ENCODE measurements at regions not wholly inside any gene's neighbourhood (a gene's known extent, or its start where the extent isn't known, plus 50 kb on each side); places are given as distances from the start of the nearest gene placed in this dataset.
"Not testable (repeated sequence)": the region's sequence is repeated elsewhere in the genome, so short reads cannot be mapped to it uniquely, and the experiment has no call there.

DNA sequence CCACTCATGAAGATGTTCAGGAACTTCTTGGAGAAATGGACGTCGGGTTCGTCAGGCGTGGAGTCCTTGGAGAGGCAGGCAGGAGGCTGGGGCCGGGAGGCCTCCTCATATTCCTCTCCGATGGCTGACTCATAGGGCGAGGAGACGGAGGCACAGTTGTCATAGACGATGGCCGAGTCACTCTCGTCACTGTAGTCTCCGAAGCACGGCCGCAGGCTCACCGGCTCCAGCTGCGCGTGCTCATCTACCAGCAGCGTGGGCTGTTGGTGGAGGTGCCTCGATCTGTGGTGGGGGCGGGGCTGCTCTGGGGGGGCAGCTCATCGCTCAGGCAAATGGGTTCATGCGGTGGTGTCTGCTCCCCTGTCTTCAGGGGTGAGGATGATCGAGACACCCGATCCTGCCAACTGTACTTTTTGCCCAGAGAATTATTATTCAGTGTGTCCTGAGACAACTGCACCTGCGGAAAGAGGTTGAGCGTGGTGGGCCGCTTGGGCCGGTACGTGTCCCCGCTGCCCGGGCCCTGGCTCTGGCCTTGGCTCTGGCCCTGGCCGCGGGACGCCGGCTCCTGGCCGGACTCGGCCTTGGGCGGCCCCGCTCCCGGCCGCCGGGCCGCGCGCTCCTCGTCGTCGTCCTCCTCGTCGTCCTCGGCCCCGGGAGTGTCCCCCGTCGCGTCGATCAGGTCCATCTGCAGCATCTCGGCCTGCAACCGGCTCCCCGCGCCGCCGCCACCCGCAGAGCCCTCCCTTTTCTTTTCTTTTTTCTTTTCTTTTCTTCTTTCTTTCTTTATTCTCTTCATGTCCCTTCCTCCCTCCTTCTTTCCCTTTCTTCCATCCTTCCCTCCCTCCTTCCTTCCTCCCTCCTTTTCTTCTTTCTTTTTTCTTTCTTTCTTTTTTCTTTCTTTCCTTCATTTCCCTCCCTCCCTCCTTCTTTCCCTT is 111.4 kb upstream of the PLEKHM1 start:
- H3K4me1 ChIP-seq; intact Hi-C loops (cut with DNase I); H3K36me3 ChIP-seq (ENCODE audit: insufficient read depth in 1 of 2, low read depth in 1 of 2); H3K27me3 ChIP-seq (ENCODE audit: insufficient read depth in 3 of 3, low read length in 2 of 3); H3K27ac ChIP-seq; H3K9me3 ChIP-seq; H3K4me3 ChIP-seq; DNase-seq: not testable (repeated sequence)
- ATAC-seq, result peak in 3 of 4 donors; percentile 51 to 53 (median 52)
- WGBS, 3 donors, result 76 to 89% (median 79%) methylated on average over 13 to 16 of the region's 63 CpGs

DNA sequence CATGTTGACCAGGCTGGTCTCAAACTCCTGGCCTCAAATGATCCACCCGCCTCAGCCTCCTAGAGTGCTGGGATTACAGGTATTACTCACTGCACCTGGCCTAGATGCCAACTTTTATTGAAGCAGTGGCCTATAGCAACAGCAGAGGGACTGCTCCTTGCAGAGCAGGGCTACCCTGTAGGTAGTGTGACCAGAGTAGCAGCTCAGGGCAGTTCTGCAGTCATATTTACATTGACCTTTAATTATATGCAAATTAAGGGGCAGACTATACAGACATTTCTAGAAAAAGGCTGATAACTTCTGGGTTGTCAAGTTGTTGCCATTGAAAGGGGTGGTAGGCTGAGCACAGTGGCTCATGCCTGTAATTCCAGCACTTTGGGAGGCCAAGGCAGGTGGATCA is 115.2 kb upstream of the PLEKHM1 start:
- H3K4me1 ChIP-seq; DNase-seq; H3K36me3 ChIP-seq (ENCODE audit: insufficient read depth in 1 of 2, low read depth in 1 of 2); H3K27ac ChIP-seq; ATAC-seq; H3K4me3 ChIP-seq; H3K9me3 ChIP-seq; H3K27me3 ChIP-seq (ENCODE audit: insufficient read depth in 3 of 3, low read length in 2 of 3); intact Hi-C loops (cut with DNase I): not testable (repeated sequence)
- 100% methylated on average over 1 of the region's 1 CpG; no CpG with 5 or more reads in 1 of the 3 donors for WGBS, 3 donors

DNA sequence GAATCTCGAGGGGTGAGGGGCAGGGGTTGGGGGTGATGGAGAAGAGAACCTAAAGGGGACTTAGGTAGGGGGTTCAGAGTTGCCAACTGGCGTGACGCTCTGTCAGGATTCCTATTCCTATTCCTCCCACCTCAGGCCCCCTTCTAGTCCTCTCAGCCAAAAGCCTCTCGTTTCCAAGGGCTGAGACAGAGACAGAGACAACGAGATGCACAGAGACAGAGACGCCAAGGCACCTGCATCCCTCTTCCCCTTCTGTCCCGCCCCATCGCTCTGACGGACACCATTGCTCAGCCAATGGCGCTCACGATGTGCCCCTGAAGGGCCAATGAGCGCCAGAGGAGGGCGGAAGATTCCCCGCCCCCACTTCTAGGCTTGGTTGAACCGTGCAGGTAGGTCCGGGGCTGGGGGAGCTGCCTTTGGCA is 129.5 kb upstream of the PLEKHM1 start:
- DNase-seq (peak; percentile 60 to 88), ATAC-seq (peak; percentile 98 to 100 (median 100))
- H3K4me1 ChIP-seq; H3K27me3 ChIP-seq (ENCODE audit: insufficient read depth in 3 of 3, low read length in 2 of 3); H3K9me3 ChIP-seq; H3K27ac ChIP-seq; intact Hi-C loops (cut with DNase I); H3K36me3 ChIP-seq (ENCODE audit: insufficient read depth in 1 of 2, low read depth in 1 of 2): not testable (repeated sequence)
- H3K4me3 ChIP-seq, result peak overlapping the region; percentile 60
- 1 to 2% (median 1%) methylated on average over 5 to 14 of the region's 16 CpGs for WGBS, 3 donors

DNA sequence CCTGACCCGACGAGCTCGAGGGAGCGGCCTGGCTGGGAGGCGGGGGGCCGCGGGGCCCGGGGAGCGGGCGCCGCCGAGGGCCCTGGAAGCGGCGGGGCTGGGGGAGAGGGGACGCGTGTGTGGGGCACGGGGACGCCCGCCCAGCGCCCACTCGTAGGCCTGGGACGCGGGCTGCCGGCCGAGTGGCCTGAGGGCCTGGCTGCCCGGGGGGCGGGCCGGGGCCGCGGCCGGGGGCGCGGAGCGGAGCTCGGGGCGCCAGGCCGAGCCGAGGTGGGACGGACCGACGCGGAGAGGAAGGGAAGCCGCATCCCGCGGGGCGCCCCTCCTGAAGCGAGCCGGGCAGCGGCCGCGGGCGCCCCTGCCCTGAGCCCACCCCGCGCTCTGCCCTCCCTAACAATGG is 129.9 kb upstream of the PLEKHM1 start:
- 2% methylated on average over 46 of the region's 54 CpGs; no CpG with 5 or more reads in 2 of the 3 donors for WGBS, 3 donors

DNA sequence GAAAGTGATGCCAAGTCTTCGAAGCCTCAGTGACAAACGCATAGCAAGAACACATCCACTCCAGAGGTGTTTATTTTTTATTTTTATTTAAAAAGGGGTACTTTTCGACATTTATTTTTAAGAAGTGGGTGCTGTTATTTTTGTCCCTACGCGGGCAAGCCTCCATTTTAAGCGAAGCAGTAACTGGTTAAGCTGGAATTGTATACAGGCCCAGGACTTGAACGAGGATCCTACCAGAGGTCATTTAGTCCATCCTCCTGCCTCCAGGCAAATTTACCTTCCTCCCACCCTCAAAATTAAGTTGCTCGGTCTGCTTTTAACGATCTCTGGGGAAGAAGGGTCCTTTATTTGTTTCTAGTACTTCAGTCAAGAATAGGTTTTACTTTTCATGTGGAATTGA is 130.6 kb upstream of the PLEKHM1 start:
- intact Hi-C loops (cut with DNase I); H3K27ac ChIP-seq; H3K27me3 ChIP-seq (ENCODE audit: insufficient read depth in 3 of 3, low read length in 2 of 3); H3K9me3 ChIP-seq; DNase-seq; H3K4me1 ChIP-seq; H3K36me3 ChIP-seq (ENCODE audit: insufficient read depth in 1 of 2, low read depth in 1 of 2); ATAC-seq: not testable (repeated sequence)
- H3K4me3 ChIP-seq, result peak overlapping the region; percentile 30
- WGBS, 3 donors, result 34 to 39% (median 38%) methylated on average over 6 to 7 of the region's 9 CpGs

More for the DNA sequence above, 129.9 kb upstream of the PLEKHM1 start:
- ATAC-seq (peak; percentile 57 to 78 (median 60)), DNase-seq (peak in 1 of 2 donors; percentile 54)
- H3K36me3 ChIP-seq (ENCODE audit: insufficient read depth in 1 of 2, low read depth in 1 of 2); intact Hi-C loops (cut with DNase I); H3K27me3 ChIP-seq (ENCODE audit: insufficient read depth in 3 of 3, low read length in 2 of 3); H3K4me1 ChIP-seq; H3K27ac ChIP-seq; H3K9me3 ChIP-seq: not testable (repeated sequence)
- peak overlapping the region; percentile 60 for H3K4me3 ChIP-seq

DNA sequence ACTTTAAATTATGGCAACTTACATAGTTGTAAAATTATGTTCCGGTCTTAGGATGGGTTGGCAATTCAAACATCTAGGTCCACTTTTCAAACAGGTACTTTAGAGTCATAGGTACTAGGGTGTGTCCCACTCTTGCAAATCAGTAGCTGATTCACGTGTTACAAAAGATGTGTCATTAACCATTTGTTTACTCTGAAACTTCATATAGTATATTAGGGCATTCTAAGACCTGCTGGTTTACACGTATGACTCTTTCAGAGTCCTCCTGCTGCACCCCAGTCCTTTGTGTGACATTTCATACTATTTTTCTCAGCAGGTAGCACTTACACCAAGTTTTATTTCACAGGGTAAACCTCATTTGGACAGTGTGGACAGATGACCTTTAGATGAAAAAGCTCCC is 131.8 kb upstream of the PLEKHM1 start:
- WGBS, 3 donors, result 55 to 72% (median 56%) methylated on average over 1 of the region's 3 CpGs
- H3K9me3 ChIP-seq; intact Hi-C loops (cut with DNase I): not testable (repeated sequence)

DNA sequence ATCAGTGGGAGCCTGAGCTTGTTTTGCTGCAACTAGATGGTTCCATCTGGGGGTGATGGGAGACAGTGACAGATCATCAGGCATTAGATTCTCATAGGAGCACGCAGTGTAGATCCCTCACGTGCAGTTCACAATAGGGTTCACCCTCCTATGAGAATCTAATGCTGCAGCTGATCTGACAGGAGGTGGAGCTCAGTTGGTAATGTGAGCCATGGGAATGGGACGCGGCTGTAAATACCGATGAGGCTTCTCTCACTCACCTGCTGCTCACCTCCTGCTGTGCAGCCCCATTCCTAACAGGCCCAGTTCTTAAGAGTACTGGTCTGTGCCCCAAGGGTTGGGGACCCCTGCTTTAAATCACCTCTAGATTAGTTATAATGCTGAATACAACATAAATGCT is 137.5 kb upstream of the PLEKHM1 start:
- no peak for DNase-seq
- peaks cover 2 to 49% of the 10 kb centered on the region in 2 donors for H3K36me3 ChIP-seq (ENCODE audit: insufficient read depth in 1 of 2, low read depth in 1 of 2)
- WGBS, 3 donors, result 58 to 77% (median 66%) methylated on average over 5 of the region's 5 CpGs
- H3K4me1 ChIP-seq, result no peaks in the 10 kb centered on the region
- no peaks in the 10 kb centered on the region for H3K27me3 ChIP-seq (ENCODE audit: insufficient read depth in 3 of 3, low read length in 2 of 3)
- intact Hi-C loops (cut with DNase I), result no loop called here
- no peak overlapping the region for H3K27ac ChIP-seq
- no peak overlapping the region for H3K4me3 ChIP-seq
- ATAC-seq, result no peak
- H3K9me3 ChIP-seq, result no peaks in the 10 kb centered on the region
- TF ChIP-seq, protein P1, sequence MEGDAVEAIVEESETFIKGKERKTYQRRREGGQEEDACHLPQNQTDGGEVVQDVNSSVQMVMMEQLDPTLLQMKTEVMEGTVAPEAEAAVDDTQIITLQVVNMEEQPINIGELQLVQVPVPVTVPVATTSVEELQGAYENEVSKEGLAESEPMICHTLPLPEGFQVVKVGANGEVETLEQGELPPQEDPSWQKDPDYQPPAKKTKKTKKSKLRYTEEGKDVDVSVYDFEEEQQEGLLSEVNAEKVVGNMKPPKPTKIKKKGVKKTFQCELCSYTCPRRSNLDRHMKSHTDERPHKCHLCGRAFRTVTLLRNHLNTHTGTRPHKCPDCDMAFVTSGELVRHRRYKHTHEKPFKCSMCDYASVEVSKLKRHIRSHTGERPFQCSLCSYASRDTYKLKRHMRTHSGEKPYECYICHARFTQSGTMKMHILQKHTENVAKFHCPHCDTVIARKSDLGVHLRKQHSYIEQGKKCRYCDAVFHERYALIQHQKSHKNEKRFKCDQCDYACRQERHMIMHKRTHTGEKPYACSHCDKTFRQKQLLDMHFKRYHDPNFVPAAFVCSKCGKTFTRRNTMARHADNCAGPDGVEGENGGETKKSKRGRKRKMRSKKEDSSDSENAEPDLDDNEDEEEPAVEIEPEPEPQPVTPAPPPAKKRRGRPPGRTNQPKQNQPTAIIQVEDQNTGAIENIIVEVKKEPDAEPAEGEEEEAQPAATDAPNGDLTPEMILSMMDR (IDR thresholded peaks at IDR 0.05), result no peak

More for the DNA sequence above, 131.8 kb upstream of the PLEKHM1 start:
- not testable (repeated sequence) for DNase-seq; H3K27ac ChIP-seq; ATAC-seq; H3K4me3 ChIP-seq; H3K36me3 ChIP-seq (ENCODE audit: insufficient read depth in 1 of 2, low read depth in 1 of 2); H3K4me1 ChIP-seq; H3K27me3 ChIP-seq (ENCODE audit: insufficient read depth in 3 of 3, low read length in 2 of 3)

All from psoas muscle (tissue), 7 donors.